Upper lobe of right lung (tissue), 1 donor: ENCODE measurements at regions not wholly inside any gene's neighbourhood (a gene's known extent, or its start where the extent isn't known, plus 50 kb on each side); places are given as distances from the start of the nearest gene placed in this dataset.

Source experiments
- ATAC-seq: fragments of 200-7000 bp; cut with Tn5 transposase; one replicate; pipeline ENCODE4 v1.9.1; 2020; ENCODE audit warnings: mild to moderate bottlenecking, moderate library complexity
- DNase-seq: peaks from one replicate; pipeline ENCODE4 v3.0.0-alpha.2; 2020
- H3K27ac ChIP-seq: fragments of 200-600 bp; one replicate; pipeline ENCODE4 v1.8.0; 2022
- H3K27me3 ChIP-seq: fragments of 200-600 bp; one replicate; pipeline ENCODE4 v1.8.0; 2022; ENCODE audit warnings: mild to moderate bottlenecking
- H3K36me3 ChIP-seq: fragments of 200-600 bp; one replicate; pipeline ENCODE4 v1.8.0; 2022
- H3K4me1 ChIP-seq: fragments of 200-600 bp; one replicate; pipeline ENCODE4 v1.8.0; 2022
- H3K4me3 ChIP-seq: fragments of 200-600 bp; one replicate; pipeline ENCODE4 v1.8.0; 2022; ENCODE audit warnings: mild to moderate bottlenecking
- H3K9me3 ChIP-seq: fragments of 200-600 bp; one replicate; pipeline ENCODE4 v1.8.0; 2022
- CTCF ChIP-seq: fragments of 200-600 bp; IDR thresholded peaks from one replicate; pipeline ENCODE4 v1.8.0; 2022; ENCODE audit warnings: antibody characterized with exemption
- intact Hi-C: fragments of 100-400 bp; cut with DNase I; formaldehyde crosslinking; loops from one replicate; pipeline ENCODE4 v1.11.0; 2022
- donor health status: DM: no; HTN: yes; CAD: no; lungs with severe emphysema.

GRCh38 chr4:18733961-18734360, 712.4 kb upstream of the LCORL start:
- Histone ChIP-seq H3K4me1 (no peaks in the 10 kb centered on the region), H3K4me3 (no peak overlapping the region), H3K36me3 (no peaks in the 10 kb centered on the region), H3K27me3 (no peaks in the 10 kb centered on the region), H3K9me3 (no peaks in the 10 kb centered on the region), H3K27ac (no peak overlapping the region)
- intact Hi-C loops: no loop called here
- DNase-seq (no peak), ATAC-seq (no peak)
- no peak for TF ChIP-seq CTCF

GRCh38 chr4:18722748-18723191, 701.2 kb upstream of the LCORL start:
- no peak for ATAC-seq
- no peak for TF ChIP-seq CTCF

GRCh38 chr4:18698119-18698883, 676.7 kb upstream of the LCORL start:
- no peak for TF ChIP-seq CTCF
- Histone ChIP-seq H3K9me3 (no peaks in the 10 kb centered on the region), H3K4me3 (no peak overlapping the region), H3K36me3 (no peaks in the 10 kb centered on the region), H3K27me3 (no peaks in the 10 kb centered on the region), H3K27ac (no peak overlapping the region), H3K4me1 (no peaks in the 10 kb centered on the region)
- intact Hi-C loops: no loop called here
- no peak for DNase-seq
- ATAC-seq: no peak

More at GRCh38 chr4:18722748-18723191, 701.2 kb upstream of the LCORL start:
- Histone ChIP-seq H3K4me1 (no peaks in the 10 kb centered on the region), H3K36me3 (no peaks in the 10 kb centered on the region), H3K4me3 (no peak overlapping the region), H3K27me3 (no peaks in the 10 kb centered on the region), H3K27ac (no peak overlapping the region), H3K9me3 (no peaks in the 10 kb centered on the region)
- no peak for DNase-seq
- intact Hi-C loops: no loop called here

- no peak for TF ChIP-seq CTCF
- H3K4me1 ChIP-seq: no peaks in the 10 kb centered on the region
- H3K9me3 ChIP-seq: no peaks in the 10 kb centered on the region
- ATAC-seq: no peak
- no peak overlapping the region for H3K27ac ChIP-seq
- no peak overlapping the region for H3K4me3 ChIP-seq
- no peaks in the 10 kb centered on the region for H3K27me3 ChIP-seq
- no peaks in the 10 kb centered on the region for H3K36me3 ChIP-seq
- intact Hi-C loops: no loop called here
- DNase-seq: no peak
These were observed 674.4 kb upstream of the LCORL start for GRCh38 chr4:18695733-18696527.

GRCh38 chr4:18691431-18692200, 670.1 kb upstream of the LCORL start:
- intact Hi-C loops: no loop called here
- peak; percentile 25 for ATAC-seq

More at GRCh38 chr4:18691431-18692200, 670.1 kb upstream of the LCORL start:
- DNase-seq: no peak
- H3K9me3 ChIP-seq: no peaks in the 10 kb centered on the region
- no peak overlapping the region for H3K27ac ChIP-seq
- H3K4me1 ChIP-seq: no peaks in the 10 kb centered on the region
- TF ChIP-seq CTCF: no peak
- no peaks in the 10 kb centered on the region for H3K27me3 ChIP-seq
- H3K4me3 ChIP-seq: no peak overlapping the region
- H3K36me3 ChIP-seq: no peaks in the 10 kb centered on the region
